G401 (cell line): ENCODE measurements at regions not wholly inside any gene's neighbourhood (a gene's known extent, or its start where the extent isn't known, plus 50 kb on each side); places are given as distances from the start of the nearest gene placed in this dataset.

Experiments used
- DNase-seq: peaks from one replicate; pipeline ENCODE4 v3.0.0-alpha.2; 2015; ENCODE audit warnings: low spot score
- in situ Hi-C: cut with HindIII; loops from 2 replicates; pipeline ENCODE4 v1.10.0; 2016; ENCODE audit warnings: low sequenced_read_pairs, mixed read lengths

GRCh38 chr12:98275131-98275475 is 240.3 kb upstream of the TMPO start:
- in situ Hi-C loops = no loop called here
- DNase-seq = no peak

- in situ Hi-C loops = no loop called here
- DNase-seq = no peak
Measured at GRCh38 chr12:98280152-98280551, 235.2 kb upstream of the TMPO start.

DNA sequence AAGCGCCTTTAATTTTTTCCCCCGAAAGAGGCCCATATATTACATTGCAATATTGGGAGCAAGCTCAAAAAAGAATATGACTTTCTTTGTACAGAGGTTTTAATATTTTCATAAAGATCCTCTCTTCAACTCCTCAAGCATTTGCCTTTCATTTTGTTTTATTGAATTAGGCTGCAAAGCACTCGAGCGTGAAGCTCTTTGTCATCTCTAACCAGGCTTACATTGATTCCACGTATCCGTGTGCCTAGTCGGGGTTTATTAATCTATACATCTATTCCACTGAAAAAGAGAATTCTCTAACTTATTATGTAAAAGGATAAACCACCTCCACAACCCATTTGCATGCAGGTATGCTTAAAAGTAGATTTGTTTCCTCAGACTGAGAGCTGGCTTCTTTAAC is 234.8 kb upstream of the TMPO start:
- in situ Hi-C loops = no loop called here
- no peak for DNase-seq

- in situ Hi-C loops = no loop called here
- DNase-seq = no peak
Measured at GRCh38 chr12:98291828-98292227, 223.6 kb upstream of the TMPO start.

- DNase-seq = no peak
- in situ Hi-C loops = no loop called here
Measured at GRCh38 chr12:98294051-98294805, 221.2 kb upstream of the TMPO start.

- no peak for DNase-seq
Measured at GRCh38 chr12:98295681-98296080, 219.7 kb upstream of the TMPO start.

DNA sequence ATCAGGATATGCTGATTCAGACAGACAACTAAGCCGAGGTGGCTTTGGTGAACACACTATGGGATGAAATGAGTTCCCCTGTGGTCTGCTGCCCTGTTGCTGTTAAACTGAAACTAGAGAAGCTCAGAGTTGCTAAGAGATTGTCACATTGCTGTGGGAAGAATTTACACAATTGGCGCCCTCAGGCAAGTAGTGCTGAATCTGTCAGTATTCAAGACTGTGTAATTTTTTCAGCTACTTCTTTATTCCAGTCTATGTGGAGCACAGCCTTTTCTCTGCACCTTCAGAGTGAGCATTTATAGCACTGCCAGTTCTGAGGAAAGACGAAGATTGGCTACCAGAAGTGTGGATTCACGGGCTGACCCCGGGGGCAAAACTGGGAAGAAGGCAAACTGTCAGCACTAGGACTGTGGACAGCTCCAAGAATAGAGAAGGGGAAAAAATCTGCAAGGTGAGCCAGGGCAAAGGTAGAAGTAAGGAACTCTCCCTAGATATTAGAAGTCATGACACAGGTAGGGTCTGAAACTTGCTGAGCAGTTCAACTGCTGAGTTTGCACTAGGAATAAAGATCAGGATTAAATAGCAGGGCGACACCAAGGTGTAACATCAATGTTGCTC is 218.8 kb upstream of the TMPO start:
- no peak for DNase-seq
- in situ Hi-C loops = no loop called here

More at GRCh38 chr12:98295681-98296080, 219.7 kb upstream of the TMPO start:
- in situ Hi-C loops = no loop called here

GRCh38 chr12:98297538-98297937 is 217.9 kb upstream of the TMPO start:
- in situ Hi-C loops = no loop called here
- no peak for DNase-seq

DNA sequence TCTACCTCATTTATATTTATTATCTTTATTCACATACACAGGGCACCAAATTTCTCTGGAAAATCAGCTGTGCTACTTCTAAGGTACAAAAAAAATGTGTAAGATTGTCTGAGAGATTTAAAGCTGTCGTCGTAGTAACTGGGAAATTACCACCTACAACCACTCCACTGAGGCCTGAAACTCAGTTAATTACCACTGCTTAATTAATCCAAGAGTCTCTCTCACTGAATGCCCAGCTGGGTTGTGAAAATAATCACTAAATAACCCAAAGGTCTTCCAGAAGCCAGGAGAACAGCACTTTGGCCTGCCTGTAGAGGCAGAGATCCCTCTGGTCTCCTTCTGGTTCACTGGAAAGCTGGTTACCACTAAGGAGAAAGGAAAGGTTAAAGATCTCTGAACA is 207.2 kb upstream of the TMPO start:
- no peak for DNase-seq
- in situ Hi-C loops = no loop called here

- DNase-seq = no peak
- in situ Hi-C loops = no loop called here
Measured at GRCh38 chr12:98317939-98318899, 197.2 kb upstream of the TMPO start.

GRCh38 chr12:98319716-98320425 is 195.5 kb upstream of the TMPO start:
- no peak for DNase-seq
- in situ Hi-C loops = no loop called here

- in situ Hi-C loops = no loop called here
- DNase-seq = no peak
Measured at GRCh38 chr12:98325003-98325402, 190.4 kb upstream of the TMPO start.

DNA sequence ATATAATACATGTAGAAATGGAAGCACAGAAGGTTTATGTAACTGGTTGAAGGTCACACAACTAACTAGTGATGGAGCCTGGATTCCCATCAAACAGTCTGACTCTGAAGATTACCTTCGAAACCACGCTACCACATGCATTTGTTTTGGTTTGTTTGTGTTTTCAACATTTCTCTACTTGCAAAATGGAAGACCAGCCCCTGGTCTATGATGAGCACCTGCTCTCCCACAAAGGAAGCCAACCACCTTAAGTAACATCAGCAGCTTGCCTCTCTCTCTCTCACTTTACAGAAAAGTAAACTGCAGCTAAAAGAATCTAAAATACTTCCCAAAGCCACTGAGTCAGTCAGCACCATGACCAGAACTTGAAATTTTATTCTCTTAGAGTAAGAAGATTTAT is 186.9 kb upstream of the TMPO start:
- DNase-seq = no peak
- in situ Hi-C loops = no loop called here

DNA sequence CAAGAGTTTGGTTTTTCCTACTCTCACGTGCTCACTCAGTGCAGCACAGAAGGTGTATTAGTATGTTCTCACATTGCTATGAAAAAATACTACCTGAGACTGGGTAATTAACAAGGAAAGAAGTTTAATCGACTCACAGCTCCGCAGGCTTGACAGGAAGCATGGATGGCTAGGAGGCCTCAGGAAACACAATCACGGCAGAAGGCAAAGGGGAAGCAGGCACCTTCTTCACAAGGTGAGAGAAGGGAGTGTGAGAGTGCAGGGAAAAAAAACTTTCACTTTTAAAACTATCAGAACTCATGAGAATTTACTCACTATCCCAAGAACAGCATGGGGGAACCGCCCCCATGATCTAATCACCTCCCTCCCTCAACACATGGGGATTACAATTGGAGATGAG is 185.8 kb upstream of the TMPO start:
- no peak for DNase-seq
- in situ Hi-C loops = no loop called here

- in situ Hi-C loops = no loop called here
Measured at GRCh38 chr12:98332642-98333041, 182.7 kb upstream of the TMPO start.

DNA sequence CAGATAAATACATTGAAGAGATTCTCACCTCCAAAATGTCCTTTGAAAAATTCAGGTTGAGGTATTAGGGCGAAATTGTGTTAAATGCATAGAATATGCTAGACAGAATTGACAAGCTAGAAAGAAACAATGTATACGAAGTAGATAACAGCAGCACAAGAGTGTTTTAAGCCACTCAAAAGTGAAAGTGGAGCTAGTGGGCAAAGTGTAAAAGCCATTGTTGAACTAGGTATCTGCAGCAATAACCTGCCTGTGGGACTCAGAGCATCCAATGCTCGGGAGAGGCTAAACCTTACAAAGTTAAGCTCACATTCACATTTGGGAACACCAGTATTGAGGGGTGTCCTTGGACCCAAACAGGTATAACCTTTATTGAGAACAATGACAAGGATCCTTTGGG is 180.6 kb upstream of the TMPO start:
- in situ Hi-C loops = no loop called here

More at GRCh38 chr12:98332642-98333041, 182.7 kb upstream of the TMPO start:
- no peak for DNase-seq

DNA sequence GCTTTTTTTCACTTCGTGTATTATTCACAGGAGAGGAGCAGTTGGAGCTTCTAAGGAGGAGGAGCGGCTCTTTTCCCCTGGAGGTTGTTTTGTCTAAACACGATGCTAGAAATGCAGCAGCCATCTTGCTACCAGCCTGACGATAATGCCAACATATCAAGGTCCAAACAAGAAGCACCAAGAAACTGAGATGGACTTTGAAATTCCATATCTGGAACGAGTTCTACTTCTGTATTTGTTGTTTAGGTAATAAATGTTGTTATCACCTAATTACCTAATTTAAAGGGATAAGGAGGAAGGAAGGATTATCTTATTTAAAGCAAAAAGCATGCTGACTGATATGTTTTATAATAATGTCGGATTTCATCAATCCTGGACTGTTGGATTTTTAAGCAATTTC is 174.4 kb upstream of the TMPO start:
- in situ Hi-C loops = no loop called here
- no peak for DNase-seq

More for the DNA sequence above, 180.6 kb upstream of the TMPO start:
- no peak for DNase-seq

GRCh38 chr12:98341732-98342131 is 173.7 kb upstream of the TMPO start:
- DNase-seq = no peak
- in situ Hi-C loops = no loop called here

- in situ Hi-C loops = no loop called here
- no peak for DNase-seq
Measured at GRCh38 chr12:98343002-98343567, 172.3 kb upstream of the TMPO start.
